Prostate gland (tissue), 2 donors: ENCODE measurements at regions not wholly inside any gene's neighbourhood (a gene's known extent, or its start where the extent isn't known, plus 50 kb on each side); places are given as distances from the start of the nearest gene placed in this dataset.

Experiments used
- DNase-seq: peaks from one replicate; pipeline ENCODE4 v3.0.0-alpha.2; 2019; ENCODE audit warnings: low spot score
- H3K27ac ChIP-seq, 2 donors: fragments of 200-600 bp; sonication (generic); 2 replicates each; pipeline ENCODE4 v1.5.1; 2017 to 2019
- H3K27me3 ChIP-seq: fragments of 200-600 bp; sonication (generic); replicated peaks from 2 replicates; pipeline ENCODE4 v1.5.1; 2019; ENCODE audit not compliant: insufficient read depth
- H3K36me3 ChIP-seq, 2 donors: fragments of 200-600 bp; sonication (generic); 1 replicate in 1 of 2; 2 replicates in 1 of 2; pipeline versions ENCODE4 v1.5.1 to v1.8.1; 2017 to 2019
- H3K4me1 ChIP-seq: fragments of 200-600 bp; sonication (generic); replicated peaks from 2 replicates; pipeline ENCODE4 v1.5.1; 2019
- H3K4me3 ChIP-seq, 2 donors: fragments of 200-600 bp; sonication (generic); 2 replicates each; pipeline ENCODE4 v1.5.1; 2017 to 2019
- H3K9me3 ChIP-seq: fragments of 200-600 bp; sonication (generic); 2 replicates; pipeline ENCODE4 v1.5.1; 2017
- POLR2A ChIP-seq: fragments of 450-650 bp; IDR thresholded peaks from one replicate; pipeline ENCODE4 v1.6.1; 2016; ENCODE audit warnings: antibody characterized with exemption, mild to moderate bottlenecking
- POLR2AphosphoS5 ChIP-seq: sonication (generic); formaldehyde crosslinking; IDR thresholded peaks from one replicate; pipeline ENCODE4 v1.6.1; 2017; ENCODE audit warnings: antibody characterized with exemption
- WGBS: methylation state at CpG from one replicate; pipeline ENCODE4 v1.1.5; 2018; 5-methylcytosine and 5-hydroxymethylcytosine counted together
- intact Hi-C: fragments of 100-400 bp; cut with DNase I; formaldehyde crosslinking; loops from one replicate; pipeline ENCODE4 v1.14.2; 2022
- TF ChIP-seq, protein P1 (sequence below), 4 experiments: fragments of 200-600 bp in 2 of 4; fragments of 450-650 bp in 2 of 4; sonication (generic) in 2 of 4; IDR thresholded peaks; 1 replicate in 3 of 4; 2 replicates in 1 of 4; pipeline ENCODE4 v1.5.1; 2016 to 2019; ENCODE audit warnings: antibody characterized with exemption in 4 of 4, mild to moderate bottlenecking in 2 of 4, moderate library complexity in 2 of 4

DNA sequence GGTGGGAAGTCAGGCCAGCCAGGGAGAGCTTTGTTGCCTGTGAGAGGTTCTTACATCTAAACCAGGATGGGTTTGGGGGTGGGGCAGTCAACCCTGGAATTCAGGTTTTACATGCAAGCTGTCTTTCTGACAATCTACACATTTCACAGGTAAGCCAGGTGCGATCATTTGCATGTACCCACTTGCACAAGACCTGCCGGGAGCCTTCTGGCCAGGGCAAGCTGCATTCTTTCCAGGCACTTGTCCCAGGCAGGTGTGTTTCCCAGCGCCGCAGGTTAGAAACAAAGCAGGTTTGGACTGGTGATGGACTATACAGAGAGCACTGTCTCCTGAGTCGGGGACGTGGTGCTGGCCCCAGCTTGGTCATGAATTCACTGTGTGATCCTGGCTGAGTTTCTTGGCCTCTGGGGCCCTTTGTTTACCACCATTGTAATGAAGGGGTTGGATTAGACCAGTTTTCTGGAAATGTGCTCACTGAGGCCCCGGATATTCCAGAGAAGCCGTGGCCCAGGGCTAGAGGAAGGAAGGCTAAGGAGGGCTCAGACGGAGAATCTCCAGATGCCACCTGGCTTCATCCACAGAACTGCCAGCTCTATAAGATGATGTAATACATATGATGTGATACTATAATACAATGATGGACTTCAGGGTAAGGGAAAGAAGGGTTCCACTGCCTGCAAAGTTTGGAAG is 205.2 kb upstream of the SVIL start:
- peak; percentile 92 for DNase-seq

DNA sequence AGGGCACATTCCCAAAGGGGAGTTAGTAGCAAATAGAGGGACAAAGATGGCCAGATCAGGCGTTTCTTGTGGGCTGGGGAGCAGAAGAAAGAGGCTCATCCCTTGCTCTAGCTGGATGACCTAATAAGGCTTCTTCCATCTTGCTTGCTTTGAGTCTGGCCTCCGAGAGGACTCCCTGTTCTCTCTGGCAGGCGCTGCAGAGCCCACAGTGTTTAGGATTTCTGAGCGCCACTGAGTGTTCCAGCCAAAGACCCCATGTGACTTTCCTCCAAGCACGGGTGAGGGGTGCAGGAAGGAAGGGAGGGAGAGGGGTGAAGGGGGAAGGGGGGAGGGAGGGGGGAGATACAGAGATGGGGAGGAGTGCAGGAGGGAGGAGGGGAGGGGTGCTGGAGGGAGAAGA is 203.8 kb upstream of the SVIL start:
- Histone ChIP-seq H3K4me3 (no peak overlapping the region), H3K4me1 (peaks cover 3% of the 10 kb centered on the region), H3K36me3 (no peaks in the 10 kb centered on the region), H3K27ac (peak overlapping the region; percentile 78 to 86), H3K9me3 (no peaks in the 10 kb centered on the region), H3K27me3 (no peaks in the 10 kb centered on the region)
- WGBS = 50% methylated on average over 5 of the region's 5 CpGs
- intact Hi-C loops = loop anchor here (2.0 kb wide), 1 partner anchor 28 kb away; no protein-coding TSS in a partner anchor
- no peak for DNase-seq
- TF ChIP-seq POLR2AphosphoS5 = peak; percentile 62
- no peak for TF ChIP-seq POLR2A
- TF ChIP-seq, protein P1, sequence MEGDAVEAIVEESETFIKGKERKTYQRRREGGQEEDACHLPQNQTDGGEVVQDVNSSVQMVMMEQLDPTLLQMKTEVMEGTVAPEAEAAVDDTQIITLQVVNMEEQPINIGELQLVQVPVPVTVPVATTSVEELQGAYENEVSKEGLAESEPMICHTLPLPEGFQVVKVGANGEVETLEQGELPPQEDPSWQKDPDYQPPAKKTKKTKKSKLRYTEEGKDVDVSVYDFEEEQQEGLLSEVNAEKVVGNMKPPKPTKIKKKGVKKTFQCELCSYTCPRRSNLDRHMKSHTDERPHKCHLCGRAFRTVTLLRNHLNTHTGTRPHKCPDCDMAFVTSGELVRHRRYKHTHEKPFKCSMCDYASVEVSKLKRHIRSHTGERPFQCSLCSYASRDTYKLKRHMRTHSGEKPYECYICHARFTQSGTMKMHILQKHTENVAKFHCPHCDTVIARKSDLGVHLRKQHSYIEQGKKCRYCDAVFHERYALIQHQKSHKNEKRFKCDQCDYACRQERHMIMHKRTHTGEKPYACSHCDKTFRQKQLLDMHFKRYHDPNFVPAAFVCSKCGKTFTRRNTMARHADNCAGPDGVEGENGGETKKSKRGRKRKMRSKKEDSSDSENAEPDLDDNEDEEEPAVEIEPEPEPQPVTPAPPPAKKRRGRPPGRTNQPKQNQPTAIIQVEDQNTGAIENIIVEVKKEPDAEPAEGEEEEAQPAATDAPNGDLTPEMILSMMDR (IDR thresholded peaks at IDR 0.05) = no peak

More for the DNA sequence above, 205.2 kb upstream of the SVIL start:
- Histone ChIP-seq H3K27ac (peak overlapping the region; percentile 78 to 86), H3K27me3 (no peaks in the 10 kb centered on the region), H3K4me1 (peaks cover 3% of the 10 kb centered on the region), H3K36me3 (no peaks in the 10 kb centered on the region), H3K9me3 (no peaks in the 10 kb centered on the region), H3K4me3 (no peak overlapping the region)
- intact Hi-C loops = loop anchor here (2.0 to 5.0 kb wide), 3 partner anchors 29 to 198 kb away; no protein-coding TSS in a partner anchor
- 48% methylated on average over 9 of the region's 9 CpGs for WGBS
- TF ChIP-seq POLR2AphosphoS5 (peak; percentile 85), POLR2A (no peak)
- TF ChIP-seq, protein P1 (IDR thresholded peaks at IDR 0.05) = no peak

DNA sequence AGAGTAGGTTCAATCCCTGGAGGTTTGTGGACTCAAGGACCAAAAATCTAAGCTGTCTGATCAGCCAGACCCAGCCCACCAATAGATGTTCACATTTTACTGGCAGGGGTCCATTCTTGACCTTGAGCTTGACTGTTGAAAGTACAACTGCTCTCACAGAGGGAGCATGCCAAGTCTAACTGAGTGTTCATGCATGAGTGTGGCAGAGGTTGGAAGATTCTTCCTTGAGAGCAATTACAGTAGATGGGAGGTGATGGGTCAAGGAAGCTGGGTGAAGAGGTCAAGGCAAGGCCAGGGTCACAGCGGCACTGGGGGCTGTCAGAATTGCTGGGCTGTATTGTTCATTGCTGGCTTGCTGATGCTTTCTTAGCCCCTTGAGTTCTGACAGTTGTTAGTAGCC is 202.8 kb upstream of the SVIL start:
- Histone ChIP-seq H3K27ac (peak overlapping the region; percentile 78 to 86), H3K4me3 (no peak overlapping the region), H3K4me1 (peaks cover 3% of the 10 kb centered on the region), H3K27me3 (no peaks in the 10 kb centered on the region), H3K9me3 (no peaks in the 10 kb centered on the region), H3K36me3 (no peaks in the 10 kb centered on the region)
- no peak for DNase-seq
- TF ChIP-seq POLR2A (no peak), POLR2AphosphoS5 (no peak)
- TF ChIP-seq, protein P1 (IDR thresholded peaks at IDR 0.05) = no peak
- WGBS = 81% methylated on average over 1 of the region's 1 CpG
- intact Hi-C loops = no loop called here

DNA sequence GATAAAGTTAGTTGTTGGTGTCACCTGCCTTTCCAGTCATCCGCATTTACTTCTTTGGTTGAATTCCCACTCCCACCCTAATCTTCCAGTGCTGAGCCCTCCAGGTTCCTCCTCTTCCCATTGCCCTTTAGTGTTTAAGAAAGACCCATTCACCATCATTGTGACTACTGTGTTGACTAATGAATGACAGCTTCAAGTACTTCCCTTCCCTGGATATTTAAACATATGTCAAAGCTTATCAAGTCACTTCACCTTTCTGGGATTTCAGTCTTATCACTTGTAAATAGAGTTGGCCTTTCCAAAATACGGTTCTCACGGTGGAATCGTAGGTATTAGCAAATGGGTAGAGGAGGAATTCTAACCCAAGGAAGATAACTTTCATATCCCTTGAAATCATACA is 201.6 kb upstream of the SVIL start:
- 98% methylated on average over 4 of the region's 4 CpGs for WGBS
- no peaks in the 10 kb centered on the region for H3K4me1 ChIP-seq
- H3K27me3 ChIP-seq = no peaks in the 10 kb centered on the region
- no peak for TF ChIP-seq POLR2AphosphoS5
- TF ChIP-seq POLR2A = no peak
- TF ChIP-seq, protein P1 (IDR thresholded peaks at IDR 0.05) = no peak
- peak overlapping the region; percentile 10 to 47 for H3K27ac ChIP-seq
- no peak overlapping the region for H3K4me3 ChIP-seq
- intact Hi-C loops = no loop called here
- H3K36me3 ChIP-seq = no peaks in the 10 kb centered on the region
- no peaks in the 10 kb centered on the region for H3K9me3 ChIP-seq
- DNase-seq = no peak

DNA sequence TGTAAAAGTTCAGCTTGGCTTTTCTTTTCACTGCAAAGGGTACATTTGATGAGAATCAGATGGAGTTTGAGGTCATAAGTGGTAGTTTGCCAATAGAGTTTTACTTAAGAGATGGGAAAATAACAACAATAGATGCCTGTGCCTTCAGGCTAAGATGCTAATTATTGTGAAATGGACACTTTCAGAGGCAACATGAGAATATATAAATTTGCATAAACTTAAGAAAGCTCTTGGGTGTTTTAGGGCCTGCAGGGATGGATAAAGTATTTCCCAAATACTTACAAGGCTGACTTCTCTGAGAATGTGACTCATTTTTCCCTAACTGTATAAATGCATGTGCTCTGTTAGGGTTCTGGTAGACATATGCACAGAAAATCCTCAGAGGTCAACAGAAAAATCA is 200.3 kb upstream of the SVIL start:
- intact Hi-C loops = no loop called here
- Histone ChIP-seq H3K36me3 (no peaks in the 10 kb centered on the region), H3K9me3 (no peaks in the 10 kb centered on the region), H3K27ac (no peak overlapping the region), H3K4me1 (no peaks in the 10 kb centered on the region), H3K4me3 (no peak overlapping the region), H3K27me3 (no peaks in the 10 kb centered on the region)
- DNase-seq = no peak
- TF ChIP-seq POLR2A (no peak), POLR2AphosphoS5 (no peak)
- TF ChIP-seq, protein P1 (IDR thresholded peaks at IDR 0.05) = no peak
